K562 (cell line): ENCODE measurements at regions not wholly inside any gene's neighbourhood (a gene's known extent, or its start where the extent isn't known, plus 50 kb on each side); places are given as distances from the start of the nearest gene placed in this dataset.

Experiments
- ATAC-seq: fragments of 200-7000 bp; cut with Tn5 transposase; 3 replicates; pipeline ENCODE4 v1.9.1; 2020; ENCODE audit warnings: moderate library complexity
- BruUV-seq: library from RNA; stranded (reverse); fragments of 400-500 nt; replicated peaks from 2 replicates; lab custom pipeline; 2021; lab: Mats Ljungman, UMichigan
- CTCF ChIA-PET: fragments of 300-600 bp; formaldehyde crosslinking; extraction: SDS; loops from one replicate; lab custom pipeline; 2021; ENCODE audit warnings: low intra/inter-chr PET ratio; lab: Yijun Ruan, JAX
- POLR2A ChIA-PET: fragments of 300-600, 350-650 bp; sonication (Branson Sonifier 250); formaldehyde crosslinking; extraction: SDS; loops from one replicate; lab custom pipeline; 2021; ENCODE audit warnings: antibody characterized with exemption, inconsistent platforms; lab: Yijun Ruan, JAX
- DNase-seq, 4 experiments: peaks; one replicate each; pipeline versions ENCODE4 v3.0.0 to v3.0.0-alpha.2; 2011 to 2018; ENCODE audit warnings: low spot score in 3 of 4, mixed read lengths in 3 of 4; ENCODE audit errors: extremely low read depth in 1 of 4
- FAIRE-seq: peaks from 2 replicates; lab custom pipeline; 2011; peaks lifted over from hg19 to GRCh38; lab: Jason Lieb, UNC
- H2AFZ ChIP-seq: 2 replicates; pipeline ENCODE4 v1.6.0; 2011; ENCODE audit warnings: low read depth, low read length, control low read depth, inconsistent platforms
- H3K27ac ChIP-seq: fragments of 200-600 bp; 3 replicates; pipeline ENCODE4 v1.8.0; 2011; ENCODE audit warnings: low read depth, mild to moderate bottlenecking, control low read depth, inconsistent platforms, low read length, moderate library complexity, mixed read lengths; ENCODE audit errors: extremely low read depth
- H3K27me3 ChIP-seq, 2 experiments: fragments of 300-600 bp in 1 of 2; 2 replicates in 1 of 2; 3 replicates in 1 of 2; pipeline versions ENCODE4 v1.6.0 to v1.8.0; 2011; ENCODE audit warnings: inconsistent platforms in 2 of 2, low read length in 2 of 2, mild to moderate bottlenecking in 1 of 2, mixed read lengths in 1 of 2, moderate library complexity in 1 of 2; ENCODE audit not compliant: control insufficient read depth in 2 of 2, insufficient read depth in 2 of 2
- H3K36me3 ChIP-seq: fragments of 300-600 bp; 3 replicates; pipeline ENCODE4 v1.8.0; 2011; ENCODE audit warnings: mild to moderate bottlenecking, low read length, inconsistent platforms; ENCODE audit not compliant: control insufficient read depth, insufficient read depth
- H3K4me1 ChIP-seq, 2 experiments: fragments of 200-600 bp in 1 of 2; replicated peaks in 1 of 2; 2 replicates in 1 of 2; 3 replicates in 1 of 2; pipeline versions ENCODE4 v1.5.1 to v1.8.0; 2011; ENCODE audit warnings: inconsistent platforms in 2 of 2, low read length in 2 of 2, mild to moderate bottlenecking in 1 of 2, mixed read lengths in 1 of 2, moderate library complexity in 1 of 2; ENCODE audit not compliant: control insufficient read depth in 2 of 2, insufficient read depth in 2 of 2
- H3K4me2 ChIP-seq: 2 replicates; pipeline ENCODE4 v1.6.1; 2011; ENCODE audit warnings: low read length, control low read depth, inconsistent platforms, mixed read lengths; ENCODE audit not compliant: insufficient read depth
- H3K4me3 ChIP-seq: fragments of 200-600 bp; sonication (generic), shearing (Covaris generic); 2 replicates; pipeline ENCODE4 v1.5.1; 2016; ENCODE audit warnings: control low read depth, inconsistent platforms
- H3K79me2 ChIP-seq: fragments of 200-600 bp; 3 replicates; pipeline ENCODE4 v1.8.0; 2011; ENCODE audit warnings: low read length, inconsistent platforms; ENCODE audit not compliant: control insufficient read depth, insufficient read depth
- H3K9ac ChIP-seq, 2 experiments: 2 replicates each; pipeline versions ENCODE4 v1.6.0 to v1.6.1; 2011; ENCODE audit warnings: low read depth in 2 of 2, low read length in 2 of 2, control low read depth in 1 of 2, inconsistent platforms in 1 of 2, mild to moderate bottlenecking in 1 of 2, mixed read lengths in 1 of 2; ENCODE audit not compliant: insufficient read depth in 1 of 2
- H3K9me1 ChIP-seq: one replicate; pipeline ENCODE4 v1.6.0; 2011; ENCODE audit warnings: inconsistent platforms, mild to moderate bottlenecking, low read length, moderate library complexity; ENCODE audit not compliant: control insufficient read depth, insufficient read depth
- H3K9me3 ChIP-seq: replicated peaks from 2 replicates; pipeline ENCODE4 v1.5.1; 2011; ENCODE audit warnings: low read depth, low read length, inconsistent platforms; ENCODE audit not compliant: control insufficient read depth, insufficient read depth
- H4K20me1 ChIP-seq: replicated peaks from 2 replicates; pipeline ENCODE4 v1.6.1; 2011; ENCODE audit warnings: low read length, inconsistent platforms, mixed read lengths; ENCODE audit not compliant: control insufficient read depth, insufficient read depth
- AFF4 ChIP-seq: sonication (generic); formaldehyde crosslinking; IDR thresholded peaks from 2 replicates; pipeline ENCODE4 v1.8.0; 2023; ENCODE audit warnings: mild to moderate bottlenecking, missing genetic modification reagents
- BRF2 ChIP-seq: IDR thresholded peaks from 3 replicates; pipeline ENCODE4 v1.6.1; 2011; ENCODE audit warnings: borderline replicate concordance, mild to moderate bottlenecking; ENCODE audit not compliant: insufficient read length, insufficient read depth
- DLX4 ChIP-seq: fragments of 250-450 bp; sonication (Bioruptor Pico); IDR thresholded peaks from 2 replicates; pipeline ENCODE4 v1.6.1; 2021; ENCODE audit warnings: mild to moderate bottlenecking
- FOSL1 ChIP-seq: fragments of 200-800 bp; sonication (Bioruptor generic); conservative IDR thresholded peaks from 2 replicates; pipeline ENCODE4 v1.6.1; 2016; ENCODE audit warnings: missing genetic modification characterization, missing compliant biosample characterization
- JUNB ChIP-seq: fragments of 450-650 bp; formaldehyde crosslinking; conservative IDR thresholded peaks from 2 replicates; pipeline ENCODE4 v1.4.0; 2020; ENCODE audit warnings: mild to moderate bottlenecking
- KAT2B ChIP-seq: IDR thresholded peaks from one replicate; pipeline ENCODE4 v1.6.1; 2012; ENCODE audit warnings: low read depth, mild to moderate bottlenecking, control low read depth, inconsistent platforms, low read length, moderate library complexity
- MCM7 ChIP-seq, 2 experiments: fragments of 450-650 bp; IDR thresholded peaks; 2 replicates each; pipeline ENCODE4 v1.6.1; 2016 to 2018
- NCOA4 ChIP-seq: fragments of 450-650 bp; IDR thresholded peaks from 2 replicates; pipeline ENCODE4 v1.6.1; 2018; ENCODE audit warnings: mild to moderate bottlenecking; ENCODE audit not compliant: partially characterized antibody
- SFPQ ChIP-seq: fragments of 200-400 bp; formaldehyde crosslinking; IDR thresholded peaks from 2 replicates; pipeline ENCODE4 v1.6.1; 2017; ENCODE audit warnings: mild to moderate bottlenecking, low read depth, low read length, moderate library complexity
- SNIP1 ChIP-seq: fragments of 450-650 bp; IDR thresholded peaks from 2 replicates; pipeline ENCODE4 v1.7.1; 2017; ENCODE audit warnings: low read depth, mild to moderate bottlenecking
- ZNF165 ChIP-seq: fragments of 250-450 bp; sonication (Bioruptor Pico); IDR thresholded peaks from 2 replicates; pipeline ENCODE4 v1.4.0; 2020; ENCODE audit warnings: borderline replicate concordance
- WGBS: fragments of 100-300 bp; shearing (Covaris generic); methylation state at CpG from one replicate; pipeline ENCODE4 v1.1.6; 2016; ENCODE audit warnings: low coverage, mixed read lengths; ENCODE audit not compliant: insufficient coverage; ENCODE audit errors: missing lambda C conversion rate; 5-methylcytosine and 5-hydroxymethylcytosine counted together
- in situ Hi-C: fragments of 300-500 bp; cut with MboI; formaldehyde crosslinking; loops from 4 replicates; pipeline ENCODE4 v1.15.0; 2018; ENCODE audit warnings: inconsistent platforms, mixed read lengths
- intact Hi-C: fragments of 100-400 bp; cut with micrococcal nuclease; formaldehyde crosslinking; loops from 2 replicates; pipeline ENCODE4 v1.14.2; 2022

GRCh38 chr4:137039370-137039769 is 492.9 kb downstream of the PCDH18 start:
- H3K4me1 ChIP-seq = no peaks in the 10 kb centered on the region
- H3K4me2 ChIP-seq = no peak overlapping the region
- ATAC-seq (no peak), FAIRE-seq (no peak)
- intact Hi-C loops = no loop called here
- H3K36me3 ChIP-seq = no peaks in the 10 kb centered on the region
- no peaks in the 10 kb centered on the region for H3K79me2 ChIP-seq
- POLR2A ChIA-PET = no interaction called here
- no peaks in the 10 kb centered on the region for H3K27me3 ChIP-seq
- no peak overlapping the region for H3K4me3 ChIP-seq
- TF ChIP-seq ZNF165 (CRISPR knock-in tag) (no peak), SNIP1 (no peak), SFPQ (no peak), FOSL1 (tag) (no peak), JUNB (no peak), MCM7 (IDR thresholded peaks at IDR 0.05) (no peak), AFF4 (CRISPR knock-in tag) (no peak), KAT2B (no peak), DLX4 (CRISPR knock-in tag) (no peak), NCOA4 (no peak), BRF2 (no peak)
- TF ChIP-seq, all 486 proteins: peak for 0
- Histone ChIP-seq H4K20me1 (no peaks in the 10 kb centered on the region), H3K9me3 (no peaks in the 10 kb centered on the region), H3K9me1 (no peaks in the 10 kb centered on the region), H2AFZ (no peak overlapping the region), H3K9ac (no peak overlapping the region), H3K27ac (no peak overlapping the region)
- in situ Hi-C loops = no loop called here
- no TSS peak for BruUV-seq
- CTCF ChIA-PET = no interaction called here
- DNase-seq = no peak
- WGBS = 0% methylated on average over 3 of the region's 3 CpGs
